SK-N-SH treated with all-trans-retinoic acid at 6 μM for 48 hours (cell line): ENCODE measurements at regions not wholly inside any gene's neighbourhood (a gene's known extent, or its start where the extent isn't known, plus 50 kb on each side); places are given as distances from the start of the nearest gene placed in this dataset.

ENCODE experiments used
- ATAC-seq: fragments of 200-7000 bp; cut with Tn5 transposase; 3 replicates; pipeline ENCODE4 v1.9.1; 2020; ENCODE audit warnings: mild to moderate bottlenecking, moderate library complexity
- ARNTL ChIP-seq: fragments of 450-650 bp; formaldehyde crosslinking; IDR thresholded peaks from 2 replicates; pipeline ENCODE4 v1.5.0; 2020; ENCODE audit warnings: low read depth, mild to moderate bottlenecking, moderate library complexity, borderline replicate concordance
- BACH2 ChIP-seq: fragments of 250-450 bp; sonication (Bioruptor Pico); IDR thresholded peaks from 2 replicates; pipeline ENCODE4 v1.9.0; 2021; ENCODE audit warnings: mild to moderate bottlenecking, borderline replicate concordance
- CREB5 ChIP-seq: fragments of 250-450 bp; sonication (Bioruptor Pico); IDR thresholded peaks from 2 replicates; pipeline ENCODE4 v1.5.1; 2020; ENCODE audit warnings: low read depth, mild to moderate bottlenecking, moderate library complexity
- ESRRG ChIP-seq: fragments of 250-450 bp; sonication (Bioruptor Pico); IDR thresholded peaks from 2 replicates; pipeline ENCODE4 v1.6.1; 2021; ENCODE audit warnings: mild to moderate bottlenecking
- GLIS3 ChIP-seq: fragments of 250-450 bp; sonication (Bioruptor Pico); IDR thresholded peaks from 2 replicates; pipeline ENCODE4 v1.5.0; 2020; ENCODE audit warnings: mild to moderate bottlenecking, moderate library complexity
- ISL1 ChIP-seq: fragments of 250-450 bp; sonication (Bioruptor Pico); IDR thresholded peaks from 2 replicates; pipeline ENCODE4 v2.1.2; 2022; ENCODE audit warnings: mild to moderate bottlenecking, moderate library complexity
- OSR1 ChIP-seq: fragments of 250-450 bp; sonication (Bioruptor Pico); IDR thresholded peaks from 2 replicates; pipeline ENCODE4 v1.8.0; 2022; ENCODE audit warnings: moderate library complexity, mild to moderate bottlenecking, inconsistent platforms
- PATZ1 ChIP-seq: fragments of 250-450 bp; sonication (Bioruptor Pico); IDR thresholded peaks from 2 replicates; pipeline ENCODE4 v1.8.0; 2020; ENCODE audit warnings: mild to moderate bottlenecking, moderate library complexity, borderline replicate concordance
- POU6F1 ChIP-seq: fragments of 250-450 bp; sonication (Bioruptor Pico); IDR thresholded peaks from 2 replicates; pipeline ENCODE4 v1.8.0; 2021; ENCODE audit warnings: low read depth, mild to moderate bottlenecking, moderate library complexity, borderline replicate concordance
- SNAI2 ChIP-seq: fragments of 250-450 bp; sonication (Bioruptor Pico); IDR thresholded peaks from 2 replicates; pipeline ENCODE4 v1.5.0; 2020; ENCODE audit warnings: mild to moderate bottlenecking, moderate library complexity
- TCF4 ChIP-seq: fragments of 250-450 bp; sonication (Bioruptor Pico); IDR thresholded peaks from 2 replicates; pipeline ENCODE4 v1.8.0; 2021; ENCODE audit warnings: mild to moderate bottlenecking, moderate library complexity, borderline replicate concordance
- TSHZ2 ChIP-seq: fragments of 250-450 bp; sonication (Bioruptor Pico); IDR thresholded peaks from 2 replicates; pipeline ENCODE4 v1.5.0; 2020; ENCODE audit warnings: mild to moderate bottlenecking, moderate library complexity
- ZC3H10 ChIP-seq: fragments of 250-450 bp; sonication (Bioruptor Pico); IDR thresholded peaks from 2 replicates; pipeline ENCODE4 v1.5.1; 2021; ENCODE audit warnings: mild to moderate bottlenecking, moderate library complexity
- ZFP3 ChIP-seq: fragments of 250-450 bp; sonication (Bioruptor Pico); IDR thresholded peaks from 2 replicates; pipeline ENCODE4 v1.5.0; 2020; ENCODE audit warnings: mild to moderate bottlenecking, moderate library complexity
- ZFP30 ChIP-seq: fragments of 450-650 bp; formaldehyde crosslinking; IDR thresholded peaks from 2 replicates; pipeline ENCODE4 v1.5.0; 2022; ENCODE audit warnings: mild to moderate bottlenecking, moderate library complexity
- ZNF70 ChIP-seq: fragments of 450-650 bp; formaldehyde crosslinking; IDR thresholded peaks from 2 replicates; pipeline ENCODE4 v1.5.0; 2020; ENCODE audit warnings: mild to moderate bottlenecking, moderate library complexity

GRCh38 chr3:7865611-7866010, 636.0 kb upstream of the LMCD1 start:
- ATAC-seq, result no peak
- TF ChIP-seq BACH2 (CRISPR knock-in tag) (no peak), ZC3H10 (CRISPR knock-in tag) (no peak), PATZ1 (CRISPR knock-in tag) (no peak), ZFP30 (CRISPR knock-in tag) (no peak), ZNF70 (CRISPR knock-in tag) (no peak), ZFP3 (CRISPR knock-in tag) (no peak), POU6F1 (no peak), OSR1 (CRISPR knock-in tag) (no peak), ESRRG (no peak), TCF4 (CRISPR knock-in tag) (no peak)

- TF ChIP-seq CREB5 (CRISPR knock-in tag) (no peak), ZNF70 (CRISPR knock-in tag) (no peak), ZFP3 (CRISPR knock-in tag) (no peak), ARNTL (CRISPR knock-in tag) (no peak), ESRRG (no peak)
- ATAC-seq, result no peak
Observed at GRCh38 chr3:7867587-7867986, 634.0 kb upstream of the LMCD1 start.

- TF ChIP-seq POU6F1, result no peak; the same call in 1 of the 2 replicates
- peak; percentile 62 for TF ChIP-seq TCF4 (CRISPR knock-in tag)
- TF ChIP-seq GLIS3 (CRISPR knock-in tag), result 0 out of 2 replicates have a peak, but pooled peaks have one; percentile 70
- peak; percentile 61 for TF ChIP-seq TSHZ2 (CRISPR knock-in tag)
- TF ChIP-seq SNAI2, result no peak; the same call in 1 of the 2 replicates
- peak; percentile 96 for TF ChIP-seq ISL1 (CRISPR knock-in tag)
- TF ChIP-seq CREB5 (CRISPR knock-in tag), result peak; percentile 79; the same call in 1 of the 2 replicates
- TF ChIP-seq ZFP30 (CRISPR knock-in tag), result no peak
- 0 out of 2 replicates have a peak, but pooled peaks have one; percentile 19 for TF ChIP-seq PATZ1 (CRISPR knock-in tag)
- peak; percentile 78; the same call in 1 of the 2 replicates for TF ChIP-seq ESRRG
- ATAC-seq, result no peak
Observed at GRCh38 chr3:7871003-7871560, 630.5 kb upstream of the LMCD1 start.
